Ovary (tissue), 3 donors: ENCODE measurements at regions not wholly inside any gene's neighbourhood (a gene's known extent, or its start where the extent isn't known, plus 50 kb on each side); places are given as distances from the start of the nearest gene placed in this dataset.
"Not testable (repeated sequence)": the region's sequence is repeated elsewhere in the genome, so short reads cannot be mapped to it uniquely, and the experiment has no call there.

ENCODE experiments used
- EP300 ChIP-seq: sonication (generic); formaldehyde crosslinking; IDR thresholded peaks from one replicate; pipeline ENCODE4 v1.6.1; 2017; ENCODE audit warnings: antibody characterized with exemption
- TF ChIP-seq, protein P1 (sequence below), 3 donors: fragments of 450-650 bp in 2 of 3; fragments of 200-600 bp in 1 of 3; IDR thresholded peaks; one replicate each; pipeline versions ENCODE4 v1.5.1 to v1.8.0; 2016 to 2022; ENCODE audit warnings: antibody characterized with exemption in 3 of 3, mild to moderate bottlenecking in 1 of 3
- donor health status: DM: no; HTN: no; CAD: no.

- TF ChIP-seq, protein P1, sequence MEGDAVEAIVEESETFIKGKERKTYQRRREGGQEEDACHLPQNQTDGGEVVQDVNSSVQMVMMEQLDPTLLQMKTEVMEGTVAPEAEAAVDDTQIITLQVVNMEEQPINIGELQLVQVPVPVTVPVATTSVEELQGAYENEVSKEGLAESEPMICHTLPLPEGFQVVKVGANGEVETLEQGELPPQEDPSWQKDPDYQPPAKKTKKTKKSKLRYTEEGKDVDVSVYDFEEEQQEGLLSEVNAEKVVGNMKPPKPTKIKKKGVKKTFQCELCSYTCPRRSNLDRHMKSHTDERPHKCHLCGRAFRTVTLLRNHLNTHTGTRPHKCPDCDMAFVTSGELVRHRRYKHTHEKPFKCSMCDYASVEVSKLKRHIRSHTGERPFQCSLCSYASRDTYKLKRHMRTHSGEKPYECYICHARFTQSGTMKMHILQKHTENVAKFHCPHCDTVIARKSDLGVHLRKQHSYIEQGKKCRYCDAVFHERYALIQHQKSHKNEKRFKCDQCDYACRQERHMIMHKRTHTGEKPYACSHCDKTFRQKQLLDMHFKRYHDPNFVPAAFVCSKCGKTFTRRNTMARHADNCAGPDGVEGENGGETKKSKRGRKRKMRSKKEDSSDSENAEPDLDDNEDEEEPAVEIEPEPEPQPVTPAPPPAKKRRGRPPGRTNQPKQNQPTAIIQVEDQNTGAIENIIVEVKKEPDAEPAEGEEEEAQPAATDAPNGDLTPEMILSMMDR (IDR thresholded peaks at IDR 0.05) = not testable (repeated sequence)
- not testable (repeated sequence) for TF ChIP-seq EP300
These were observed 300.1 kb downstream of the SLC7A11 start for GRCh38 chr4:137942015-137942515.
